ENCODE measurements at regions not wholly inside any gene's neighbourhood (a gene's known extent, or its start where the extent isn't known, plus 50 kb on each side); places are given as distances from the start of the nearest gene placed in this dataset.

- TF ChIP-seq CTCF (IDR thresholded peaks at IDR 0.05; ENCODE audit: borderline replicate concordance, extremely low read depth, low read length, poor library complexity, severe bottlenecking), result no peak
- TF ChIP-seq EZH2 (IDR thresholded peaks at IDR 0.05; ENCODE audit: borderline replicate concordance, low read depth, low read length, severe bottlenecking), result no peak
These were observed 407.7 kb upstream of the SALL3 start for GRCh38 chr18:78571831-78572347.

All from DND-41 (cell line).